ENCODE measurements at regions not wholly inside any gene's neighbourhood (a gene's known extent, or its start where the extent isn't known, plus 50 kb on each side); places are given as distances from the start of the nearest gene placed in this dataset.

- Histone ChIP-seq H4K91ac (ENCODE audit: low read depth, low read length, poor library complexity) (no peak overlapping the region), H3K27me3 (ENCODE audit: control insufficient read depth in 3 of 3, insufficient read depth in 3 of 3, low read depth in 1 of 3, low read length in 3 of 3) (no peaks in the 10 kb centered on the region), H2BK120ac (ENCODE audit: low read depth, low read length) (no peak overlapping the region), H2AFZ (ENCODE audit: low read length) (no peak overlapping the region), H2AK5ac (ENCODE audit: low read depth, low read length) (no peak overlapping the region), H3K79me1 (ENCODE audit: low read depth, low read length) (no peaks in the 10 kb centered on the region), H3K9me3 (replicated peaks in 1 of 2; ENCODE audit: control insufficient read depth in 2 of 2, insufficient read depth in 1 of 2, low read depth in 1 of 2, low read length in 2 of 2) (peaks cover 0 to 9% of the 10 kb centered on the region in 2 donors), H3K9ac (ENCODE audit: low read depth, low read length, poor library complexity) (no peak overlapping the region), H3K4me3 (ENCODE audit: low read length in 2 of 2) (no peak overlapping the region), H2BK15ac (ENCODE audit: low read length) (no peak overlapping the region), H3K4me2 (ENCODE audit: insufficient read depth, low read length, poor library complexity, severe bottlenecking) (no peak overlapping the region), H2BK5ac (ENCODE audit: low read length) (no peak overlapping the region), H2BK12ac (ENCODE audit: low read length) (no peak overlapping the region), H3K23ac (ENCODE audit: low read depth, low read length, poor library complexity) (no peak overlapping the region), H3K4me1 (ENCODE audit: control insufficient read depth in 2 of 2, insufficient read depth in 1 of 2, low read depth in 1 of 2, low read length in 2 of 2) (peaks cover 15 to 21% of the 10 kb centered on the region in 2 donors), H3K36me3 (replicated peaks in 1 of 2; ENCODE audit: control insufficient read depth in 2 of 2, insufficient read depth in 2 of 2, low read length in 2 of 2) (no peaks in the 10 kb centered on the region), H3K27ac (replicated peaks; ENCODE audit: low read length) (no peak overlapping the region), H3K18ac (ENCODE audit: low read length) (no peak overlapping the region), H3K4ac (ENCODE audit: low read length) (no peak overlapping the region), H3K14ac (ENCODE audit: low read length) (no peak overlapping the region), H4K8ac (ENCODE audit: low read depth, low read length) (no peak overlapping the region)
- no CpG with 5 or more reads among the region's 2 CpGs for WGBS, 2 donors (ENCODE audit: extremely low coverage in 2 of 2, insufficient read length in 2 of 2, insufficient replicate concordance in 1 of 2)
- DNase-seq (ENCODE audit: low spot score): no peak
These were observed 87.6 kb downstream of the SEMA4F start for GRCh38 chr2:74741629-74742028.

- H3K18ac ChIP-seq (ENCODE audit: low read length): no peak overlapping the region
- no peaks in the 10 kb centered on the region for H3K79me1 ChIP-seq (ENCODE audit: low read depth, low read length)
- H4K91ac ChIP-seq (ENCODE audit: low read depth, low read length, poor library complexity): no peak overlapping the region
- no peak overlapping the region for H2BK120ac ChIP-seq (ENCODE audit: low read depth, low read length)
- H3K4ac ChIP-seq (ENCODE audit: low read length): no peak overlapping the region
- H3K9ac ChIP-seq (ENCODE audit: low read depth, low read length, poor library complexity): no peak overlapping the region
- H3K14ac ChIP-seq (ENCODE audit: low read length): no peak overlapping the region
- H2BK5ac ChIP-seq (ENCODE audit: low read length): no peak overlapping the region
- H3K36me3 ChIP-seq (replicated peaks in 1 of 2; ENCODE audit: control insufficient read depth in 2 of 2, insufficient read depth in 2 of 2, low read length in 2 of 2): no peaks in the 10 kb centered on the region
- H3K4me1 ChIP-seq (ENCODE audit: control insufficient read depth in 2 of 2, insufficient read depth in 1 of 2, low read depth in 1 of 2, low read length in 2 of 2): peaks cover 15 to 21% of the 10 kb centered on the region in 2 donors
- no peak overlapping the region for H3K27ac ChIP-seq (replicated peaks; ENCODE audit: low read length)
- no peak overlapping the region for H3K4me3 ChIP-seq (ENCODE audit: low read length in 2 of 2)
- H3K4me2 ChIP-seq (ENCODE audit: insufficient read depth, low read length, poor library complexity, severe bottlenecking): no peak overlapping the region
- H3K27me3 ChIP-seq (ENCODE audit: control insufficient read depth in 3 of 3, insufficient read depth in 3 of 3, low read depth in 1 of 3, low read length in 3 of 3): peaks cover 0 to 2% (median 0%) of the 10 kb centered on the region in 3 experiments
- DNase-seq (ENCODE audit: low spot score): no peak
- no peak overlapping the region for H4K8ac ChIP-seq (ENCODE audit: low read depth, low read length)
- peaks cover 0 to 2% of the 10 kb centered on the region in 2 donors for H3K9me3 ChIP-seq (replicated peaks in 1 of 2; ENCODE audit: control insufficient read depth in 2 of 2, insufficient read depth in 1 of 2, low read depth in 1 of 2, low read length in 2 of 2)
- no CpG with 5 or more reads among the region's 1 CpG for WGBS, 2 donors (ENCODE audit: extremely low coverage in 2 of 2, insufficient read length in 2 of 2, insufficient replicate concordance in 1 of 2)
- H2BK15ac ChIP-seq (ENCODE audit: low read length): no peak overlapping the region
- no peak overlapping the region for H2BK12ac ChIP-seq (ENCODE audit: low read length)
- H3K23ac ChIP-seq (ENCODE audit: low read depth, low read length, poor library complexity): no peak overlapping the region
- no peak overlapping the region for H2AFZ ChIP-seq (ENCODE audit: low read length)
- H2AK5ac ChIP-seq (ENCODE audit: low read depth, low read length): no peak overlapping the region
These were observed 88.4 kb downstream of the SEMA4F start for GRCh38 chr2:74742471-74742870.

DNA sequence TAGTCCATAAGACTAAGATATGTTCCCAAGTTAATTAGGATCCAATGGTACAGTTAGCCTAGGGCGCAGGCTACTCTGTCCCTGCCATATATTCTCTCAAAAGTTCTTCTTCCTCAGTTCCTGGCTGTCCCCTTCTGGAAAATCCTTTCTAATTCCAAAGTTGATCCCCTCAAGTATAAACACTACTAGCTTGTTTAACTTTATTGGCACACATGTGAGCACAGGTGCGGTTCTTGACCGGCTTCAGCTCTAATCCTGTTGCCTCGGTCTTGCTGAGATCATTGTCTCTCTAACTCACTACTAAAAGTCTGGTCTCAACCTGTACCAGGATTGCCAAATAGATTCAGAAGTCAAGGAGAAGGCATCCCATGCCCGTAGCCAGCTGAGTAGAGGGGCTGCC lies 89.0 kb downstream of the SEMA4F start:
- no peak for DNase-seq (ENCODE audit: low spot score)
- Histone ChIP-seq H2AK5ac (ENCODE audit: low read depth, low read length) (no peak overlapping the region), H2AFZ (ENCODE audit: low read length) (no peak overlapping the region), H2BK120ac (ENCODE audit: low read depth, low read length) (no peak overlapping the region), H3K18ac (ENCODE audit: low read length) (no peak overlapping the region), H3K27me3 (ENCODE audit: control insufficient read depth in 3 of 3, insufficient read depth in 3 of 3, low read depth in 1 of 3, low read length in 3 of 3) (peaks cover 0 to 2% (median 0%) of the 10 kb centered on the region in 3 experiments), H2BK15ac (ENCODE audit: low read length) (no peak overlapping the region), H3K36me3 (replicated peaks in 1 of 2; ENCODE audit: control insufficient read depth in 2 of 2, insufficient read depth in 2 of 2, low read length in 2 of 2) (no peaks in the 10 kb centered on the region), H3K9me3 (replicated peaks in 1 of 2; ENCODE audit: control insufficient read depth in 2 of 2, insufficient read depth in 1 of 2, low read depth in 1 of 2, low read length in 2 of 2) (no peaks in the 10 kb centered on the region), H4K91ac (ENCODE audit: low read depth, low read length, poor library complexity) (no peak overlapping the region), H3K79me1 (ENCODE audit: low read depth, low read length) (no peaks in the 10 kb centered on the region), H3K4me1 (ENCODE audit: control insufficient read depth in 2 of 2, insufficient read depth in 1 of 2, low read depth in 1 of 2, low read length in 2 of 2) (peaks cover 15 to 21% of the 10 kb centered on the region in 2 donors), H2BK12ac (ENCODE audit: low read length) (peak overlapping the region; percentile 30), H3K27ac (replicated peaks; ENCODE audit: low read length) (no peak overlapping the region), H2BK5ac (ENCODE audit: low read length) (no peak overlapping the region), H4K8ac (ENCODE audit: low read depth, low read length) (no peak overlapping the region), H3K4ac (ENCODE audit: low read length) (no peak overlapping the region), H3K9ac (ENCODE audit: low read depth, low read length, poor library complexity) (no peak overlapping the region), H3K4me3 (ENCODE audit: low read length in 2 of 2) (no peak overlapping the region), H3K14ac (ENCODE audit: low read length) (no peak overlapping the region), H3K23ac (ENCODE audit: low read depth, low read length, poor library complexity) (peak overlapping the region; percentile 23), H3K4me2 (ENCODE audit: insufficient read depth, low read length, poor library complexity, severe bottlenecking) (no peak overlapping the region)
- WGBS, 2 donors (ENCODE audit: extremely low coverage in 2 of 2, insufficient read length in 2 of 2, insufficient replicate concordance in 1 of 2): no CpG with 5 or more reads among the region's 5 CpGs

- H3K18ac ChIP-seq (ENCODE audit: low read length): no peak overlapping the region
- H4K91ac ChIP-seq (ENCODE audit: low read depth, low read length, poor library complexity): no peak overlapping the region
- peaks cover 0 to 2% (median 0%) of the 10 kb centered on the region in 3 experiments for H3K27me3 ChIP-seq (ENCODE audit: control insufficient read depth in 3 of 3, insufficient read depth in 3 of 3, low read depth in 1 of 3, low read length in 3 of 3)
- H2BK15ac ChIP-seq (ENCODE audit: low read length): no peak overlapping the region
- peaks cover 15 to 21% of the 10 kb centered on the region in 2 donors for H3K4me1 ChIP-seq (ENCODE audit: control insufficient read depth in 2 of 2, insufficient read depth in 1 of 2, low read depth in 1 of 2, low read length in 2 of 2)
- H2AK5ac ChIP-seq (ENCODE audit: low read depth, low read length): no peak overlapping the region
- H2BK120ac ChIP-seq (ENCODE audit: low read depth, low read length): no peak overlapping the region
- no peak overlapping the region for H3K14ac ChIP-seq (ENCODE audit: low read length)
- H3K4me3 ChIP-seq (ENCODE audit: low read length in 2 of 2): no peak overlapping the region
- H4K8ac ChIP-seq (ENCODE audit: low read depth, low read length): no peak overlapping the region
- no peak overlapping the region for H2AFZ ChIP-seq (ENCODE audit: low read length)
- no peaks in the 10 kb centered on the region for H3K79me1 ChIP-seq (ENCODE audit: low read depth, low read length)
- H3K9me3 ChIP-seq (replicated peaks in 1 of 2; ENCODE audit: control insufficient read depth in 2 of 2, insufficient read depth in 1 of 2, low read depth in 1 of 2, low read length in 2 of 2): no peaks in the 10 kb centered on the region
- no peak overlapping the region for H2BK5ac ChIP-seq (ENCODE audit: low read length)
- no peaks in the 10 kb centered on the region for H3K36me3 ChIP-seq (replicated peaks in 1 of 2; ENCODE audit: control insufficient read depth in 2 of 2, insufficient read depth in 2 of 2, low read length in 2 of 2)
- no CpG with 5 or more reads among the region's 7 CpGs for WGBS, 2 donors (ENCODE audit: extremely low coverage in 2 of 2, insufficient read length in 2 of 2, insufficient replicate concordance in 1 of 2)
- no peak overlapping the region for H3K27ac ChIP-seq (replicated peaks; ENCODE audit: low read length)
- no peak overlapping the region for H2BK12ac ChIP-seq (ENCODE audit: low read length)
- H3K4me2 ChIP-seq (ENCODE audit: insufficient read depth, low read length, poor library complexity, severe bottlenecking): no peak overlapping the region
- H3K9ac ChIP-seq (ENCODE audit: low read depth, low read length, poor library complexity): no peak overlapping the region
- no peak overlapping the region for H3K4ac ChIP-seq (ENCODE audit: low read length)
- DNase-seq (ENCODE audit: low spot score): no peak
- no peak overlapping the region for H3K23ac ChIP-seq (ENCODE audit: low read depth, low read length, poor library complexity)
These were observed 89.7 kb downstream of the SEMA4F start for GRCh38 chr2:74743778-74744177.

Measured in neuronal stem cell (in vitro differentiated cells).